AG04449 (cell line): ENCODE measurements at regions not wholly inside any gene's neighbourhood (a gene's known extent, or its start where the extent isn't known, plus 50 kb on each side); places are given as distances from the start of the nearest gene placed in this dataset.

Experiments used
- CTCF ChIA-PET: fragments of 350-600 bp; formaldehyde crosslinking; extraction: SDS; loops from one replicate; lab custom pipeline; 2021; ENCODE audit warnings: antibody characterized with exemption; lab: Yijun Ruan, JAX
- POLR2A ChIA-PET: fragments of 400-600, 350-600 bp; formaldehyde crosslinking; extraction: SDS; loops from one replicate; lab custom pipeline; 2020; ENCODE audit warnings: antibody characterized with exemption, inconsistent platforms; lab: Yijun Ruan, JAX
- DNase-seq: peaks from one replicate; pipeline ENCODE4 v3.0.0-alpha.2; 2010; ENCODE audit warnings: low read depth, low spot score
- H3K4me3 ChIP-seq: 2 replicates; pipeline ENCODE4 v1.5.1; 2011; ENCODE audit warnings: low read depth, mild to moderate bottlenecking, control low read depth, low read length
- CTCF ChIP-seq: IDR thresholded peaks from one replicate; pipeline ENCODE4 v1.5.1; 2011; ENCODE audit warnings: mild to moderate bottlenecking, moderate library complexity, low read length, control low read depth, inconsistent platforms; ENCODE audit not compliant: insufficient read depth; ENCODE audit errors: missing control alignments

- CTCF ChIA-PET, result no interaction called here
- TF ChIP-seq CTCF, result no peak
- DNase-seq, result no peak
- no peak overlapping the region for H3K4me3 ChIP-seq
- POLR2A ChIA-PET, result no interaction called here
Observed at GRCh38 chr15:26477044-26477443, 295.8 kb downstream of the GABRB3 start.

- H3K4me3 ChIP-seq, result no peak overlapping the region
- no peak for DNase-seq
- ChIA-PET CTCF (no interaction called here), POLR2A (no interaction called here)
- no peak for TF ChIP-seq CTCF
Observed at GRCh38 chr15:26475554-26475953, 297.3 kb downstream of the GABRB3 start.

GRCh38 chr15:26472661-26473060 is 300.2 kb downstream of the GABRB3 start:
- POLR2A ChIA-PET, result no interaction called here
- CTCF ChIA-PET, result no interaction called here
- no peak for DNase-seq
- TF ChIP-seq CTCF, result no peak
- H3K4me3 ChIP-seq, result no peak overlapping the region

GRCh38 chr15:26461847-26462608 is 310.8 kb downstream of the GABRB3 start:
- ChIA-PET CTCF (no interaction called here), POLR2A (no interaction called here)
- H3K4me3 ChIP-seq, result no peak overlapping the region
- DNase-seq, result no peak
- no peak for TF ChIP-seq CTCF

- CTCF ChIA-PET, result no interaction called here
- no peak overlapping the region for H3K4me3 ChIP-seq
- TF ChIP-seq CTCF, result no peak
- POLR2A ChIA-PET, result no interaction called here
- no peak for DNase-seq
Observed at GRCh38 chr15:26460165-26460564, 312.7 kb downstream of the GABRB3 start.

- TF ChIP-seq CTCF, result no peak
- no peak for DNase-seq
- CTCF ChIA-PET, result no interaction called here
- POLR2A ChIA-PET, result no interaction called here
- no peak overlapping the region for H3K4me3 ChIP-seq
Observed at GRCh38 chr15:26455828-26456227, 317.0 kb downstream of the GABRB3 start.
